ENCODE measurements at regions not wholly inside any gene's neighbourhood (a gene's known extent, or its start where the extent isn't known, plus 50 kb on each side); places are given as distances from the start of the nearest gene placed in this dataset.

- peaks cover 5% of the 10 kb centered on the region; the same call in 1 of the 2 replicates for H3K4me1 ChIP-seq (ENCODE audit: insufficient read depth, low read length)
- no TSS peak for BruUV-seq (replicated peaks)
- no peak overlapping the region for H3K27ac ChIP-seq (ENCODE audit: low read length)
- H3K4me2 ChIP-seq (ENCODE audit: low read length) = peak overlapping the region; percentile 86
- no peaks in the 10 kb centered on the region for H3K9me2 ChIP-seq (replicated peaks; ENCODE audit: low read length)
- H4K20me1 ChIP-seq (ENCODE audit: low read length) = no peaks in the 10 kb centered on the region
- CTCF ChIA-PET = interaction anchor here (0.6 to 1.4 kb wide), 2 partner anchors 112 to 128 kb away, joined by 6 to 7 read pairs; no protein-coding TSS in a partner anchor
- no peaks in the 10 kb centered on the region for H3F3A ChIP-seq (ENCODE audit: low read length, unreplicated experiment)
- H3K79me2 ChIP-seq (ENCODE audit: low read length) = no peaks in the 10 kb centered on the region
- TF ChIP-seq EZH2 (IDR thresholded peaks at IDR 0.05; ENCODE audit: low read length, unreplicated experiment) = no peak
- ATAC-seq (no peak), DNase-seq (no peak)
- POLR2A ChIA-PET (ENCODE audit: unreplicated experiment) = interaction anchor here (1.1 kb wide), 1 partner anchor 133 kb away, joined by 6 read pairs; no protein-coding TSS in a partner anchor
- no peak overlapping the region for H3K9ac ChIP-seq (ENCODE audit: low read length)
- H3K9me3 ChIP-seq (ENCODE audit: low read length) = no peaks in the 10 kb centered on the region
- H2AFZ ChIP-seq (ENCODE audit: low read length) = peak overlapping the region; percentile 91
- H3K36me3 ChIP-seq (ENCODE audit: low read depth, low read length) = no peaks in the 10 kb centered on the region
- intact Hi-C loops (cut with micrococcal nuclease) = no loop called here
- H3K27me3 ChIP-seq (ENCODE audit: low read length) = no peaks in the 10 kb centered on the region
- H3K4me3 ChIP-seq (ENCODE audit: low read length) = peak overlapping the region; percentile 67
Measured at GRCh38 chr5:42908086-42908485, 96.4 kb upstream of the SELENOP start.

GRCh38 chr5:42905827-42906226 is 94.1 kb upstream of the SELENOP start:
- TF ChIP-seq EZH2phosphoT487 (IDR thresholded peaks at IDR 0.05; ENCODE audit: borderline replicate concordance, low read length) (no peak), CTCF (conservative IDR thresholded peaks at IDR 0.05; ENCODE audit: low read depth, low read length) (no peak), EZH2 (IDR thresholded peaks at IDR 0.05; ENCODE audit: low read length, unreplicated experiment) (no peak)
- no TSS peak for BruUV-seq (replicated peaks)
- Histone ChIP-seq H3K27me3 (ENCODE audit: low read length) (no peaks in the 10 kb centered on the region), H3K4me1 (ENCODE audit: insufficient read depth, low read length) (peaks cover 5% of the 10 kb centered on the region; the same call in 1 of the 2 replicates), H2AFZ (ENCODE audit: low read length) (no peak overlapping the region), H3K27ac (ENCODE audit: low read length) (no peak overlapping the region), H3K9me3 (ENCODE audit: low read length) (no peaks in the 10 kb centered on the region), H3F3A (ENCODE audit: low read length, unreplicated experiment) (no peaks in the 10 kb centered on the region), H3K4me2 (ENCODE audit: low read length) (no peak overlapping the region), H3K4me3 (ENCODE audit: low read length) (no peak overlapping the region), H3K9ac (ENCODE audit: low read length) (no peak overlapping the region), H4K20me1 (ENCODE audit: low read length) (no peaks in the 10 kb centered on the region), H3K79me2 (ENCODE audit: low read length) (no peaks in the 10 kb centered on the region), H3K9me2 (replicated peaks; ENCODE audit: low read length) (no peaks in the 10 kb centered on the region), H3K36me3 (ENCODE audit: low read depth, low read length) (no peaks in the 10 kb centered on the region)
- intact Hi-C loops (cut with micrococcal nuclease) = no loop called here
- POLR2A ChIA-PET (ENCODE audit: unreplicated experiment) = no interaction called here
- ATAC-seq (no peak), DNase-seq (no peak)
- CTCF ChIA-PET = no interaction called here

- TF ChIP-seq EZH2 (IDR thresholded peaks at IDR 0.05; ENCODE audit: low read length, unreplicated experiment) (no peak), EZH2phosphoT487 (IDR thresholded peaks at IDR 0.05; ENCODE audit: borderline replicate concordance, low read length) (no peak), CTCF (conservative IDR thresholded peaks at IDR 0.05; ENCODE audit: low read depth, low read length) (no peak)
- H3K4me1 ChIP-seq (ENCODE audit: insufficient read depth, low read length) = no peaks in the 10 kb centered on the region
- no peaks in the 10 kb centered on the region for H3K79me2 ChIP-seq (ENCODE audit: low read length)
- no peak overlapping the region for H3K4me2 ChIP-seq (ENCODE audit: low read length)
- H3K9me2 ChIP-seq (replicated peaks; ENCODE audit: low read length) = no peaks in the 10 kb centered on the region
- H3F3A ChIP-seq (ENCODE audit: low read length, unreplicated experiment) = no peaks in the 10 kb centered on the region
- ATAC-seq (no peak), DNase-seq (no peak)
- intact Hi-C loops (cut with micrococcal nuclease) = no loop called here
- POLR2A ChIA-PET (ENCODE audit: unreplicated experiment) = no interaction called here
- H3K36me3 ChIP-seq (ENCODE audit: low read depth, low read length) = no peaks in the 10 kb centered on the region
- H2AFZ ChIP-seq (ENCODE audit: low read length) = no peak overlapping the region
- H3K4me3 ChIP-seq (ENCODE audit: low read length) = no peak overlapping the region
- no peaks in the 10 kb centered on the region for H3K27me3 ChIP-seq (ENCODE audit: low read length)
- CTCF ChIA-PET = no interaction called here
- no peak overlapping the region for H3K9ac ChIP-seq (ENCODE audit: low read length)
- no peaks in the 10 kb centered on the region for H3K9me3 ChIP-seq (ENCODE audit: low read length)
- H4K20me1 ChIP-seq (ENCODE audit: low read length) = no peaks in the 10 kb centered on the region
- no TSS peak for BruUV-seq (replicated peaks)
- H3K27ac ChIP-seq (ENCODE audit: low read length) = no peak overlapping the region
Measured at GRCh38 chr5:42900734-42901133, 89.0 kb upstream of the SELENOP start.

Data from PC-3 (cell line).